Trophoblast cell (in vitro differentiated cells and primary cell): ENCODE measurements at regions not wholly inside any gene's neighbourhood (a gene's known extent, or its start where the extent isn't known, plus 50 kb on each side); places are given as distances from the start of the nearest gene placed in this dataset.

Experiments
- DNase-seq, 2 donors: peaks; one replicate each; pipeline ENCODE4 v3.0.0-alpha.2; 2016
- H2AFZ ChIP-seq: 2 replicates; pipeline ENCODE4 v1.6.1; 2013; ENCODE audit warnings: low read length, moderate library complexity, mild to moderate bottlenecking; ENCODE audit not compliant: insufficient read depth, poor library complexity
- H2AK5ac ChIP-seq: 2 replicates; pipeline ENCODE4 v1.6.1; 2013; ENCODE audit warnings: mild to moderate bottlenecking, low read length
- H2BK120ac ChIP-seq: 2 replicates; pipeline ENCODE4 v1.6.1; 2013; ENCODE audit warnings: low read length, mild to moderate bottlenecking, moderate library complexity; ENCODE audit not compliant: insufficient read depth, poor library complexity
- H2BK12ac ChIP-seq: 2 replicates; pipeline ENCODE4 v1.6.1; 2013; ENCODE audit warnings: mild to moderate bottlenecking, low read length, moderate library complexity
- H2BK5ac ChIP-seq: 2 replicates; pipeline ENCODE4 v1.6.1; 2013; ENCODE audit warnings: low read length, low read depth, moderate library complexity, mild to moderate bottlenecking; ENCODE audit not compliant: poor library complexity
- H3K14ac ChIP-seq: 2 replicates; pipeline ENCODE4 v1.6.1; 2013; ENCODE audit warnings: mild to moderate bottlenecking, low read length
- H3K18ac ChIP-seq: 2 replicates; pipeline ENCODE4 v1.6.1; 2013; ENCODE audit warnings: mild to moderate bottlenecking, low read length
- H3K23ac ChIP-seq: 2 replicates; pipeline ENCODE4 v1.6.1; 2013; ENCODE audit warnings: low read length
- H3K27ac ChIP-seq: 2 replicates; pipeline ENCODE4 v1.5.1; 2013; ENCODE audit warnings: low read depth, mild to moderate bottlenecking, inconsistent platforms, low read length, moderate library complexity
- H3K27me3 ChIP-seq: 2 replicates; pipeline ENCODE4 v1.6.1; 2013; ENCODE audit warnings: inconsistent platforms, mild to moderate bottlenecking, low read length, moderate library complexity; ENCODE audit not compliant: insufficient read depth
- H3K36me3 ChIP-seq, 2 experiments: 1 replicate in 1 of 2; 2 replicates in 1 of 2; pipeline ENCODE4 v1.6.1; 2013; ENCODE audit warnings: low read length in 2 of 2, mild to moderate bottlenecking in 2 of 2, moderate library complexity in 1 of 2; ENCODE audit not compliant: insufficient read depth in 2 of 2, control insufficient read depth in 1 of 2
- H3K4ac ChIP-seq: 2 replicates; pipeline ENCODE4 v1.6.1; 2013; ENCODE audit warnings: low read depth, mild to moderate bottlenecking, low read length, moderate library complexity
- H3K4me1 ChIP-seq, 2 experiments: 1 replicate in 1 of 2; 2 replicates in 1 of 2; pipeline ENCODE4 v1.6.1; 2013; ENCODE audit warnings: low read length in 2 of 2, mild to moderate bottlenecking in 2 of 2, moderate library complexity in 1 of 2; ENCODE audit not compliant: insufficient read depth in 2 of 2, control insufficient read depth in 1 of 2
- H3K4me2 ChIP-seq: 2 replicates; pipeline ENCODE4 v1.6.1; 2013; ENCODE audit warnings: inconsistent platforms, mild to moderate bottlenecking, low read length, moderate library complexity
- H3K4me3 ChIP-seq: 2 replicates; pipeline ENCODE4 v1.5.1; 2013; ENCODE audit warnings: mild to moderate bottlenecking, low read depth, low read length, inconsistent platforms
- H3K79me1 ChIP-seq: one replicate; pipeline ENCODE4 v1.6.1; 2013; ENCODE audit warnings: low read length
- H3K79me2 ChIP-seq: 2 replicates; pipeline ENCODE4 v1.6.1; 2013; ENCODE audit warnings: low read length, mild to moderate bottlenecking; ENCODE audit not compliant: control insufficient read depth, insufficient read depth, poor library complexity
- H3K9ac ChIP-seq: 2 replicates; pipeline ENCODE4 v1.6.1; 2013; ENCODE audit warnings: mild to moderate bottlenecking, low read length
- H3K9me3 ChIP-seq: 2 replicates; pipeline ENCODE4 v1.6.1; 2013; ENCODE audit warnings: low read depth, mild to moderate bottlenecking, control low read depth, inconsistent platforms, low read length; ENCODE audit not compliant: insufficient read depth
- H4K12ac ChIP-seq: 2 replicates; pipeline ENCODE4 v1.6.1; 2013; ENCODE audit warnings: low read depth, mild to moderate bottlenecking, low read length, moderate library complexity
- H4K8ac ChIP-seq: 2 replicates; pipeline ENCODE4 v1.6.1; 2013; ENCODE audit warnings: low read depth, mild to moderate bottlenecking, low read length, moderate library complexity
- H4K91ac ChIP-seq: one replicate; pipeline ENCODE4 v1.6.1; 2013; ENCODE audit warnings: low read depth, mild to moderate bottlenecking, low read length, moderate library complexity
- WGBS: extraction: QIAGEN DNeasy Blood & Tissue Kit; methylation state at CpG from one replicate; pipeline ENCODE4 v1.1.7; 2013; ENCODE audit warnings: missing lambda C conversion rate; ENCODE audit not compliant: insufficient read length, insufficient coverage; ENCODE audit errors: extremely low coverage; 5-methylcytosine and 5-hydroxymethylcytosine counted together

GRCh38 chr2:64765160-64765805 is 111.6 kb upstream of the SERTAD2 start:
- WGBS: no CpG with 5 or more reads among the region's 4 CpGs
- Histone ChIP-seq H3K79me2 (peaks cover 3% of the 10 kb centered on the region), H3K9me3 (no peaks in the 10 kb centered on the region), H4K8ac (no peak overlapping the region), H3K36me3 (no peaks in the 10 kb centered on the region), H4K12ac (no peak overlapping the region), H3K27ac (no peak overlapping the region), H3K18ac (no peak overlapping the region), H3K4me2 (no peak overlapping the region), H4K91ac (no peak overlapping the region), H3K23ac (no peak overlapping the region), H3K79me1 (peaks cover 10% of the 10 kb centered on the region), H3K9ac (no peak overlapping the region), H2AK5ac (no peak overlapping the region), H2BK5ac (no peak overlapping the region), H3K27me3 (no peaks in the 10 kb centered on the region), H3K4ac (no peak overlapping the region), H2BK12ac (no peak overlapping the region), H3K14ac (no peak overlapping the region), H3K4me3 (no peak overlapping the region), H2AFZ (no peak overlapping the region), H2BK120ac (no peak overlapping the region), H3K4me1 (peaks cover 4 to 5% of the 10 kb centered on the region in 2 experiments)
- no peak for DNase-seq

GRCh38 chr2:64766841-64767669 is 113.3 kb upstream of the SERTAD2 start:
- no peak overlapping the region for H3K18ac ChIP-seq
- no peak overlapping the region for H3K14ac ChIP-seq
- H2BK5ac ChIP-seq: no peak overlapping the region
- H2BK120ac ChIP-seq: no peak overlapping the region
- no peak overlapping the region for H4K91ac ChIP-seq
- H3K27me3 ChIP-seq: no peaks in the 10 kb centered on the region
- H3K27ac ChIP-seq: peak overlapping the region; percentile 99
- H3K79me2 ChIP-seq: peaks cover 3% of the 10 kb centered on the region
- H3K4ac ChIP-seq: no peak overlapping the region
- H4K12ac ChIP-seq: no peak overlapping the region
- H3K9me3 ChIP-seq: no peaks in the 10 kb centered on the region
- no peak overlapping the region for H2AK5ac ChIP-seq
- no peak overlapping the region for H3K4me3 ChIP-seq
- peak in 1 of 2 donors; percentile 13 for DNase-seq
- no peak overlapping the region for H4K8ac ChIP-seq
- H3K79me1 ChIP-seq: peaks cover 10% of the 10 kb centered on the region
- peak overlapping the region; percentile 67 for H3K4me2 ChIP-seq
- no peak overlapping the region for H3K23ac ChIP-seq
- H2BK12ac ChIP-seq: no peak overlapping the region
- no peak overlapping the region for H2AFZ ChIP-seq
- H3K9ac ChIP-seq: no peak overlapping the region
- peaks cover 4 to 5% of the 10 kb centered on the region in 2 experiments for H3K4me1 ChIP-seq
- no peaks in the 10 kb centered on the region for H3K36me3 ChIP-seq
- no CpG with 5 or more reads among the region's 13 CpGs for WGBS

- Histone ChIP-seq H2AFZ (peak overlapping the region; percentile 96), H3K23ac (no peak overlapping the region), H3K4ac (peak overlapping the region; percentile 61), H3K36me3 (no peaks in the 10 kb centered on the region), H2BK120ac (peak overlapping the region; percentile 99), H4K12ac (peak overlapping the region; percentile 92), H2BK5ac (peak overlapping the region; percentile 85), H4K8ac (peak overlapping the region; percentile 75), H3K14ac (peak overlapping the region; percentile 86), H3K18ac (peak overlapping the region; percentile 96), H3K4me3 (peak overlapping the region; percentile 77), H4K91ac (peak overlapping the region; percentile 98), H2BK12ac (peak overlapping the region; percentile 34), H3K9me3 (no peaks in the 10 kb centered on the region), H3K27me3 (no peaks in the 10 kb centered on the region), H3K79me1 (peaks cover 10% of the 10 kb centered on the region), H3K79me2 (peaks cover 3% of the 10 kb centered on the region), H2AK5ac (peak overlapping the region; percentile 35), H3K27ac (peak overlapping the region; percentile 99), H3K9ac (peak overlapping the region; percentile 24), H3K4me1 (peaks cover 4 to 5% of the 10 kb centered on the region in 2 experiments), H3K4me2 (peak overlapping the region; percentile 67)
- WGBS: no CpG with 5 or more reads among the region's 66 CpGs
- DNase-seq: peak; percentile 91 to 92
Observed at GRCh38 chr2:64767670-64768468, 114.2 kb upstream of the SERTAD2 start.

- peaks cover 3% of the 10 kb centered on the region for H3K79me2 ChIP-seq
- no peak overlapping the region for H2AK5ac ChIP-seq
- H2BK5ac ChIP-seq: peak overlapping the region; percentile 85
- no peak overlapping the region for H2BK12ac ChIP-seq
- H4K12ac ChIP-seq: peak overlapping the region; percentile 92
- no peaks in the 10 kb centered on the region for H3K36me3 ChIP-seq
- no peak overlapping the region for H3K23ac ChIP-seq
- H3K18ac ChIP-seq: no peak overlapping the region
- H3K4me1 ChIP-seq: peaks cover 4 to 5% of the 10 kb centered on the region in 2 experiments
- no peaks in the 10 kb centered on the region for H3K27me3 ChIP-seq
- H3K27ac ChIP-seq: peak overlapping the region; percentile 99
- peaks cover 10% of the 10 kb centered on the region for H3K79me1 ChIP-seq
- H3K14ac ChIP-seq: peak overlapping the region; percentile 86
- peak overlapping the region; percentile 98 for H4K91ac ChIP-seq
- H3K4ac ChIP-seq: no peak overlapping the region
- peak overlapping the region; percentile 75 for H4K8ac ChIP-seq
- no CpG with 5 or more reads among the region's 4 CpGs for WGBS
- H3K9me3 ChIP-seq: no peaks in the 10 kb centered on the region
- H2BK120ac ChIP-seq: peak overlapping the region; percentile 99
- peak overlapping the region; percentile 96 for H2AFZ ChIP-seq
- DNase-seq: peak in 1 of 2 donors; percentile 50
- no peak overlapping the region for H3K4me3 ChIP-seq
- peak overlapping the region; percentile 24 for H3K9ac ChIP-seq
- peak overlapping the region; percentile 67 for H3K4me2 ChIP-seq
Observed at GRCh38 chr2:64768491-64769005, 114.8 kb upstream of the SERTAD2 start.
